ENCODE measurements at regions not wholly inside any gene's neighbourhood (a gene's known extent, or its start where the extent isn't known, plus 50 kb on each side); places are given as distances from the start of the nearest gene placed in this dataset.

DNA sequence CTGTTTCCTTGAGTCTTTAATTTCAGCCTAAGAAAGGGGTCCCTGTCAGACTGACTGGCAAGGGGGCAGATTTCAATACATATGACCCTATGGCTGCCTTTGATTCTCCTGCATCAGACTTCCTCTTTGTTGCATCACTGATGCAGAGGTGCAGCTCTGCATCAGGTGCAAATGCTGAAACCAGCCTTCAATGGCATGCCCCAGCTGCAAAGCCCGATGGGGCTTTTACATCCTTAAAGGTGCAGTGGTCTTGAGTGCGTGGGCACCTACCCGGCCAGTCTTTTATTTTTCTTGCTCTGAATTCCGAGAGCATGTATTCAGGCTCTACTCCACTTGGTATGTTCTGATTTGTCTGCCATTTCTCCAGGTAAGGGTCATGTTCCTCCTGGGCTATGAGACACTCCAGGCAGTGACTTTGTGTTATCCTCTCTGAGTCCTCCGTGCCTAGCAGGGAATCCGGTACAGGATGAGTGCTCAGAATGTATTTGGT, 169.5 kb downstream of the MYCN start:
- TF ChIP-seq ZNF274 (IDR thresholded peaks at IDR 0.05; ENCODE audit: low read depth, low read length) (no peak), SUZ12 (IDR thresholded peaks at IDR 0.05; ENCODE audit: extremely low read depth, insufficient read depth, insufficient read length) (no peak)
